HG03469 (cell line): ENCODE measurements at regions not wholly inside any gene's neighbourhood (a gene's known extent, or its start where the extent isn't known, plus 50 kb on each side); places are given as distances from the start of the nearest gene placed in this dataset.
"Not testable (repeated sequence)": the region's sequence is repeated elsewhere in the genome, so short reads cannot be mapped to it uniquely, and the experiment has no call there.

ENCODE experiments used
- ATAC-seq: cut with Tn5 transposase; IDR thresholded peaks from one replicate; pipeline ENCODE4 v1.9.1; 2021; ENCODE audit warnings: mild to moderate bottlenecking, moderate library complexity, moderate number of reproducible peaks; ENCODE audit not compliant: unreplicated experiment

DNA sequence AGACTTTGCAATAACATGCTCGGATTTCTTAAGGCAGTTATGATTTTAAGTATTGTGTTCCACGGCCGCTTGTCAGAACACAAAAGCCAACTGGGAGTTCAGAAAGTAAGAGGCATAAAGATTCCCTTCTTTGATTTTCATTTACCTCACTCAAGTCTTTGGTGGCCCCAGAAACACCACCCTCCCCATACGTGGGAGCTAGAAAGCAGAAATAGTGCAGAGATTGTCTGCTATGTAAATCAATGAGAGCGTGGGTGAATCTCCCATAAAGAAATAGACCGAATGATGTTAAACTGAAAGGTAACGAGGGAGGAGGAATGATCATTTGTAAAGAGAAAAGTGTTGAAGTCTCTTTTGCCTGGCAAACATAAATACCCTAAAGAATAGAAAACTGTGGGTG lies 322.1 kb upstream of the ETAA1 start:
- ATAC-seq = no peak

DNA sequence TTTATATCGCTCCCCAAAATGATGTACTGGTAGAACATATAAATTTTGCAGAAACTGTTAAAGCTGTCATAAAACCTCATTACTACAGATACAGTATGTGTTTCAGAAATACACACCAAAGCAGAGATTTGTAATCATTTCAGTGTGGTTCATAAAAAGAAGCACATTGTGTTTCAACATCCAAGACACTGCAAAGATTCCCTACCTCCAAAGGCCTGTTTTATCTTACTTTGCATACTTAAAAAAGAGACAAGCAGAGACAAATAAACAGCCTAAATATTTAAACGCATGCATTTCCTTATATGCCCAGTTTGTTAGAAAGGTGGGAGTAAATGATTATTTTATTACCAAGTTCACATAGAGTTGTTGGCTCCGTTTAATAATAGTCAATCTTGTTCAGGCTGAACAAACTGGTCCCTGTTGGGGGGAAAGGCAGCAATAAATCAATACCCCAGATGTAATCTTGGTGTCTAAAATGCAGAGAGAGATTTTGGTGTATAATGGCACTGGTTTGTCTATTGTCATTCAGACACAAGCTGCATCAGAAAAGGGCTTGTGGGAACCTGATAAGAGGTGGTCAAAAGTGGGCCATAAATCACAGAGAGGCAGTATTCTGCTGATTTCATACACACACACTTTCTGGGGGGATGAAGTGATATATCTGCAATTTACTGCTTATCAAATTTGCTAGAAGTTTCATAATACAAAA lies 321.4 kb upstream of the ETAA1 start:
- no peak for ATAC-seq

DNA sequence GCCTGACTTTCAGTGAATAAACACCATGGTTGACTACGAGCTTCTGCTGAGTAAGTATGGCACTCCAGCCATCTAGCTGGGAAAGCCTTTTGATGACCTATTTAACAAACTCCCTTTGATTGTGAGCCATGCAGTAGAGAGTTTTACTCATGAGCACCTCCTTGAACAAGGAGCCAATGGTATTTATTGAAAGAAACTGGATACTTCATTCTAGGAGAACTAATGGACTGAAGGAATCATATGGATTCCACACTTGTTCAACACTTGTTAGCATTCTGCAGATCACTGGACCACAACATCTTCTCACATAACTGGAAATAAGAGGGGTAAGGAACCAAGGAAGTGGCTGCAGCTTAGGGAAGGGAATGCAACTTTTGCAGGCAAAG lies 320.9 kb upstream of the ETAA1 start:
- no peak for ATAC-seq

DNA sequence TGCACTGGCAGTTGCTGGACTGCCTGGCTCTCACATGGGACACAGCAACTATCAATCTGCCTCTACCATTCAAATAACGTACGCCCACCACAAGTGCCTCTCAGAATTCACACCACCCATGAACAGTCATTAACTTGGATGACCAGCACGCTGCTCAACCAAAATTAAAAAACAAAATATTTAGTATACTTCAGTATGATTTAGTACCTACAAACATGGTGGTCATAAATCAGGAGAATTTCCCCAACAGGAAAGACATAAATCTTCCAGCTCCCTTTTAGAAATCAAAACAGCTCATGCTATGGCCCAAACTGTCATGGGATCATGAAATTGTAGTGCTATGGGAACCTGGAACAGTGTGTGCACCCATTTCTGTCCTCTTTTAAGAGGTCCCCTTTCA lies 317.4 kb upstream of the ETAA1 start:
- no peak for ATAC-seq

DNA sequence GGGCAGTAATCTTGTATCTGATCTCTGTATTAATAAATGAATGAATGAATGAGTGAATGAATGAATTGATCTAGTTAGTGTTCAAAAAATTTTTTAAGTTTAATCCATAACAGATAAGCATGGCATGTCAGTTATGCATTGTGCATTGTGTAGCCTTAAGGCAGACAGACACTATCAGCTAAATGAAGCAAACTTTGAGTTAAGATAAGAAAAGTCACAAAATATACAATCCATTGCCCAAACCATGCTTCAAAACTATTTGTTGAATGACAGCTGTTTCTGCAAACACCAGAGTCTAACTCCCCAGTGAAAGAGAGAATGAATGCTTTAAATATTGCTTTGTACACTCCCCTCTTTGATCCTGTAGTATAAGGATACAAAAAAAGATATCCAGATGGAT lies 314.3 kb upstream of the ETAA1 start:
- ATAC-seq = no peak

DNA sequence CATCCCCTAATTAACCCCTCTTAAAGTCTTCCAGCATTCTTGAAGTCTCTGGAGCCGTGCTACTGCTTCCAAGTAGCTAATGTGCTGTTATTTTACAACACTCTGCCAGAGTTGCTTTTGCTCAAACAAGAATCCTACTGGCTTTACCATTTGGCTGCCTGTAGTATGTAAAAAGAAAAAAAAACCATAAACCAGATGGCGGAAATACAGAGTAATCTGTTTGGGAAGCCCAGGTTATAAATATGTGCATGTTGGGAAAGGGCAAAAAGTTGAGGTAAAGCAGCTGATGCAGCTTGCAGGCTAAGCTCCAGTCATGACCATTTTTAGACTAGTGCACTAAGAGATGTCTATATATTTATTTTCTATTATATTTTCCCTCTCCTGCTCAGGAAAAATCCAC lies 313.2 kb upstream of the ETAA1 start:
- no peak for ATAC-seq

DNA sequence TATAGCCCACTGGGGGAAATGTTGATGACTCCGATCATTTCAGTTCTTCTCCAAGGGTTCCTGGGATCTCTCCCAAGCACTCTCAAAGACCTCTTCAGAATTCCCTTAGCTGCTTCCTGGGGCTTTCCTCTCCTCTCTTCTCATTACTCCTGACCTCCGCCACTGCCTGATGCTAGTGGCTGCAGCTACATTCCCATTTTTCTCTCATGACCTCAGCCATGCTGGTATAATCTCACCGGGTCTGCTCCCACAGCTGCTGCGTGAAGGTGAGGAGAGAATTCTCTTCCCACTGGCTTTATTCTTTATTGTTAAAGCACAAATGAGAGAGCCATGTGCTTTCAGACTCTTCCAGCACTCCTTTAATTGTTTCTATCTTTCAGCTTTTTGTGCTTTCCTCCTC lies 312.0 kb upstream of the ETAA1 start:
- no peak for ATAC-seq

DNA sequence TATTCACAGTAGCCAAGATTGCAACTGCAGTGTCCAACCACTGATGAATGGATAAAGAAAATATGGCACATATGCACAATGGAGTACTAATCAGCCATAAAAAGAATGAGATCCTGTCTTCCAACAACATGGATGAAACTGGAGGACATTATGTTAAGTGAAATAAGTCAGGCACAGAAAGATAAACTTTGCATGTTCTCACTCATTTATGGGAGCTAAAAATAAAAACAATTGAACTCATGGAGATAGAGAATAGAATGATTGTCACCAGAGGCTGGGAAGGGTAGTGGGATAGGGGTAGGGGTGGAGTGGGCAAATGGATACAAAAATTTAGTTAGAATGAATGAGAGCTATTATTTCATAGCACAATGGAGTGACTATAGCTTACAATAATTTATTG lies 305.5 kb upstream of the ETAA1 start:
- ATAC-seq = no peak

DNA sequence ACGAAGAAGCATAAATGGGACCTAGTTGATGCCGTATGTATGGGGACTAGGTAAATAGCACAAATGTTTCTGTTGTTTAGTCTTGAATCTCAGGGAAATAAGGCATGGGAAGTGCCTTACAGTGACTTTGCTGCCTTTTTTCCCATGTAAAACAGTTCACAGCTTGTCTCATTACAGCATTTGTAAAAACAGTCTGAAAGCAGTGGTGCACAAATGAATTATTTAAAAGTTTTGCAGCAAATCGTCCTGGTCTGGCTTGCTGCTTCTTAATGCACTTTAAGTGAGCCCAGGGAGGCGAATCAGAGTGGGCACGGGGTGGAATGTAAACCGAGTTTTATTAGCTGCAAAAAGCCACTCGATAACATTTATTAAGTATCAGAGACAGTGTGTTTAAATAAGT lies 302.0 kb upstream of the ETAA1 start:
- no peak for ATAC-seq

DNA sequence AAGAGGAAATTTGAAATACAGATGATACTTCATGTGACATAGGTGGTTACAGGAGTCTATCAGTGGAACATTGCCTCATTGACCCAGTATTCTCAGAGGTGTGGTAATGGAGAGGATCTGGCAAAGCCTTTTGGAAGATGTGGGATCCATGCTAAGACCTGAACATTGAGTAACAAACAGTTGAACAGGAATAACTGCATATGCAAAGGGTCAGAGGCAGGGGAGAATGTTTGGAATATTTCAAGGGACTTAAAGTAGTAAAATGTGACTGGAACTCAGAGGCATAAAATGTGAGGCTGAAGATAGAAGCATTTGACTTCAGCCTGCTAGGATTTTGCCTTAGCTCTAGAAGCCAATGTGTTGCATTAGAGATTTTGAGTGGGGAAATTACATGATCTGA lies 300.2 kb upstream of the ETAA1 start:
- no peak for ATAC-seq

DNA sequence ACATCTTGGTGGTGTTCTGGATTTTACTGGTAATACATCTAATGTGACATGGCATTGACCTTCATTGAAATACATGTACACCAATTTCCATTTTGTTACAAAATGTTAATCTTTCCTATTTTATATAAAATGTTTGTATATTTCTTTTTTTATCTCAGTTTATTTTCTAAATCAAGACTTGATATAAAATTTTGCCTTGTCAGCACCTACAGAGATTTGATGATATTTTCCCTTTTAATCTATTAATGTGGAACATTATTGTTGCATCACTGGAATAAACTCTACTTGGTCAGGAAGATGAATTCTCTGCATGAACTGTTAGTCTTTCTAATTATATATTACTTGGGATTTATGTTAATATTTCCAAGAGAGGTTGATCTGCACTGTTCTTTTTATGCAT lies 294.0 kb upstream of the ETAA1 start:
- no peak for ATAC-seq

DNA sequence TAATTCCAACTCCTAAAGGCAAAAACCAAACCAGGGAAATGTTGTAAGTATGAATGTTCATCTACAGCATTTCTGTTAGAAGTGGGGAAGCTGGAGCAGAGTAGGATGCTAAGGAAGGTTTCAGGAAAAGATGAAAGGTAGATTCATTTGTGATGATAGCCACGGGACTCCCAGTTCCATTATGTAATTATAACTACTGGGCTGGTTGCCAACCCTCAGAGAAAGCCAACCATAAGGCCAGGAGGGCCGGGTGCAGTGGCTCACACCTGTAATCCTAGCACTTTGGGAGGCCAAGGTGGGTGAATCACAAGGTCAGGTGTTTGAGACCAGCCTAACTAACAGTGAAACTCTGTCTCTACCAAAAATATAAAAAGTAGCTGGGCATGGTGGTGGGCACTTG lies 288.9 kb upstream of the ETAA1 start:
- no peak for ATAC-seq

DNA sequence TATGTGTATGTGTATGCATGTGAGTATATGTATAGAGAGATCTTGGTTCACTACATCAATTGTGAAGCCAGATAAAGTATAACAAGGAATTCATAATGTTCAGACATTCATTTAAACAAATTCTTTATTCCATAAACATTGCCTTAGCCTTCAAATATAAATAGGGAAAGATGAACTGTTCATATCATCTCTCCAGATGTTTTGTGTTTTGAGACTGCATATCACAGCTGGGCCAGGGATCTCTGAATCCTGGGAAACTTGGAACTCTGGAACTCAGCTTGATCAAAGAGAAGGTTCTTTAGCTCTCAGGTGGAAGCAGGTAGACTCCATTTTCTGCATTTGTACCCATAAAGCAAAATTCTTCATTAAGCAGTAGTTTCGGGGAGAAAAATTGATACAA lies 272.6 kb upstream of the ETAA1 start:
- no peak for ATAC-seq

DNA sequence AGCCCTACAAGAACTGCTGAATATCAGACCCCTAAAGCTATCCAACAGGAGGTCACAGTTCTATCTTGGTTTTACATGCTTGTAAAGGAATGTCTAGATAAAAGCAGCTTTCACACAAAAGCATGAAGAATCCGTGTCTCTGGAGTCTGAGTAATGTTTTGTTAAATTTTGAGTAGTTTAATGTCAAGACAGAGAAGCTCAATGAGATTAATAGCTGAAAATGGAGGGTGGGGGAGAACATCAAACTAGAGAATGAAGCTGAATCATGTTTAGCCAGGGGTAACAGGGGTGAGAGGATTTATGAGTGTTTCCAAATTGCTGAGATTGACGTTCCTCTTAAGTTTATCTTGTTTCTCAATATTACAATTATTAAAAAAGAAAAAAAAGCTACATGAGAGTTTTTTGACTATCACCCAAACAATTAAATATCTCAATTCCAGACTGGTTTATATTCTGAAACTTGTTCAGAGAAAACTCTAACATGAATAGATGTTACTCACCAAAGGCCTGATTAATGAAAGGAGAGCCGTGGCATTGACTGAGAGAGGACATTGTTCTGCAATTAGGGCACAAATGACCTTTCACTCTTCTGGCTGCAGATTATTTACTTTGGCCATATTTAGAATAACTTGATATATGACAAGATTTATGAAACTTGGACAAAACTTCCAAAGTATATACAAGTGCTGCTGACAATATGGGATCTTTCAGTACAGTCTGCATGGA lies 266.4 kb upstream of the ETAA1 start:
- ATAC-seq = no peak

DNA sequence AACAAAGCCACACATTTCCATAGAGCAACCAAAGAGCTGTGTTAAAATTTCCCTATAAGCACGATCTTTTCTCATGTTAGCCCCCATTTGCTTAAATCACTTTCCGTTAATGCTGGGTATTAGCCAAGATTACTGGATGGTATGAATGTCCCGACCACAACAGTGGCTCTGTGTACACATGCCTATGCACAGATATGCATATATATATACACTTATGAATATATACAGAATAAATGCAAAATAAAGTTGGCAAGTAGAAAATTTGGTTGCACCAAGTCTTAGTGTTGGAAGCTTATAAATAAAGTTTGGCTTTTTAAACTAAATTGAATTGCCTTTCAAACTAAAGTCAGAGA lies 265.9 kb upstream of the ETAA1 start:
- no peak for ATAC-seq

DNA sequence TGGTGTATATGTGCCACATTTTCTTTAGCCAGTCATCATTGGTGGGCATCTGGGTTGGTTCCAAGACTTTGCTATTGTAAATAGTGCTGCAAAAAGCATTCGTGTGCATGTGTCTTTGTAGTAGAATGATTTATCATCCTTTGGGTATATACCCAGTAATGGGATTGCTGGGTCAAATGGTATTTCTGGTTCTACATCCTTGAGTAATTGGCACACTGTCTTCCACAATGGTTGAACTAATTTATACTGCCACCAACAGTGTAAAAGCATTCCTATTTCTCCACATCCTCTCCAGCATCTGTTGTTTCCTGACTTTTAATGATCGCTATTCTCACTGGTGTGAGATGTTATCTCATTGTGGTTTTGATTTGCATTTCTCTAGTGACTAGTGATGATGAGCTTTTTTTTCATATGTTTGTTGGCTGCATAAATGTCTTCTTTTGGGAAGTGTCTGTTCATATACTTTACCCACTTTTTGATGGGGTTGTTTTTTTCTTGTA lies 264.6 kb upstream of the ETAA1 start:
- not testable (repeated sequence) for ATAC-seq

DNA sequence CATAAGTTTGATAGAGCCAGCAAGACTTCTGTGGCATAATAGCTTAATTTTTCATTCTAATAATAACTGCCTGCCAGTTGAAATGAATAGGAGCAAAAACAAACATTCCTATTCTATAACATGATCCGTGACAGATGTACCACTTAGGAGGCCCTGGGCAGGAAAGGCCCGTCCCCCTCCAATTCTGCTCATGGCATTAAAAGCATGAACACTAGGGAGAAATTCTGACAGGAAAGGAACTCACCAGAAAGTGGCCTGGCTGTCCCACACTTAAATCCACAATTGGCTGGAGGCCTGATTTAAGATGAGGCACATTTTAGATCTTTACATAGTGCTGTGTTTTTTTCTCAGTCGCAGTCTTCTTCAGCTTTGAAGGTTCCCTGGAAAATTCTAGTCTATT lies 261.9 kb upstream of the ETAA1 start:
- no peak for ATAC-seq

DNA sequence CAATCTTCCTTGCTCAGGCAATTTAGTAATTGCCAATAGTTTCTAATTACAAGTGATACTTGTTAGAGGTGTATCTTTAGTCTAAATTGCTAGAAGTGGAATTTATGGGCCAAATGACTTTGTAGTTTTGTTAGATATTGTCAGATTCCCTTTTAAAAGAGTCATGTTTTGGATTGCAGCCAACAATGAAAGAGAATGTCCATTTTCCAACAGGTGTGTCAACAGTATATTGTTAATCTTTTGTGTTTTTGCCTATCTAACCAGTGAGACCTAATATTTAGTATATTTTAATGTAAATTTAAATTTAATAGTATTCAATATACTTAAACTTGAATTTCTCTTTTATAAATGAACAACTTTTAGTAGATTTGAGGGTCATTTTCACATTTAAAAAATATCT lies 259.4 kb upstream of the ETAA1 start:
- no peak for ATAC-seq

DNA sequence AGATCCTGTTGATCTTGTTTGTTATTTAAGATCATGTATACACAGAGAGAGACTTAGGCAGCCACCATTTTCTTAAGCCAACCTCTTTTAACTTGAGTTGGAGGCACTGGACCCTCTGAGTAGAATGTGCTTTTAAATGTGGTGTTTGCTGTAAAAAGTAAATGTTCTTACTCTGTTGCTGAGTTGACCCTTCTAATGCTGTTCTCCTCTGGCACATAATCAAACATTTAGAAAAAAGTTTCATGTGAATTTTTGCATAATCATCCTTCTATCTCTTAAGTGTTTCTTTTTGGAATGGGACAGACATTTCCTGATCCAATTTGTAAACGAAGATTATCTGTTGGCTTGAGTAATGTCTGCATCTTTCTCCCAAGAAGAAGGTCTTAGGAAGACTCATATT lies 255.1 kb upstream of the ETAA1 start:
- no peak for ATAC-seq

DNA sequence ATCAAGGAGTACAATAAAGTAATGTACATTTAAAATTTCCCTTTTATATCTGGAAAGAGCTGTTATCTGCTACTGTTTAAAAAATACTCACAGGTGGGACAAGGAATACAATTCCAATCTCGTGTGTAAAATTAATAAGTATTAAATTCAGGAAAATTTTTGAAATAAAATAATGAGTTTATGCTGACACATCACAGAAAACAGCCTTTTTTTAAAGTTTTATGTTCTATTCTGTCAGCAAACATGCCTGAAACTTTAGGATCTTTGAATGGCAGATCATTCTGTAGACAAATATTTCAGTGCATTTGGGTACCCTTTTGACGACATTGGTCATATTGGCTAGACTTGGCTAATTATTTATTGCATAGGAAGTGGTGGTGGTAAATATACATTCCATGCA lies 254.4 kb upstream of the ETAA1 start:
- no peak for ATAC-seq

DNA sequence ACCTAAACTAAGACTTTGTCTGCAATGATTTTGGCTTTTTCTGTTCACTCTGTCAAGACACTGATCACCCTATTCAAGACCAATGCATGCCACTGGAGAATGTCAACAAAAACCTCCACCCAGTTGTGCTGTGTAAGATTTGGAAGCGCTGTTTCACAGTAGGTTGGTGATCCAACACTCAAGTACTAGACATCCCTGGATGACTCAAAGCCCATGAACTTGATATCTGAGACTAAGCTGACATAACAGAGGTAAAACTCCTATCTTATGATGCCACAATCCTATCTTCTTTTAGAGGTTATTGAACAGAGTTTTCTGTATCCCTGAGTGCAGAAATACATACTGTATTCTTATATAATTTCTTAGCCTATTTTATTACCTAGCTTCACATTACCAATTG lies 251.3 kb upstream of the ETAA1 start:
- ATAC-seq = no peak

DNA sequence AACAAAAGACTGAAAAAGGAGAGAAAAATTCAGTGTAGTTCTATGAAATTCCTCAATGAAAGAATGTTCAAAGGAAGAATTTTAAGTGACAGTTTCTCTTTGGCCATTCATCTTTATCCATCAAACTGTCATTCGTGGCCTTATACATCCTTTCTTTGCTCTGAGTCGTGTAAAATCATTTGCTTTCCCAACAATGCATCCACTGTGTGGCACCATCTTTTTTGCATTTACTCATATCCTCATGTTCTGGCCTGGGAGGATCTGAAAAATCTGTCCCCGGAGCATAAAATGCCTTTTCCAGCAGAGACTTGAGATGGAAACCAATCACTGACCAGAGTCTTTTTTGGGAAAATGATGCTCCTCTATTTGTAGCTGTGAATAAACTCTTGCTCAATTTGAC lies 240.3 kb upstream of the ETAA1 start:
- ATAC-seq = no peak

DNA sequence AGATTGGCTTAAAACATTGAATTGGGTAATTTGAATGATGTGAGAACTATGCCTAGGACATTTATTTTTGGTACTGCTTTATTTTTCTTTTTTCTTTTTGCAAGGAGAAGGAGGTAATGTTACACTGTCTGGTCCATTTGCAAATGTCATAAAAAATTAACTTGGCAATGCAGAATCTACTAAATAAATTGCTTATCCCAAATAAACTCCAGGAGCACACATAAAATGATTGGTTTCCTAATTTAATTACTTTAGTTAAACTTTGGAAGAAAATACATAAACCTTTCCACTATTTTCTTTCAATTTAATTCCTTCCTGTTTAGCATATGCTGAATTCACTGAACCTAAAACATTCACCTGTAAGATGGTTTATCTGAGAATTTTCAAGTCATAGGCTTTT lies 238.4 kb upstream of the ETAA1 start:
- ATAC-seq = no peak
